Fibroblast of mammary gland (primary cell): ENCODE measurements at regions not wholly inside any gene's neighbourhood (a gene's known extent, or its start where the extent isn't known, plus 50 kb on each side); places are given as distances from the start of the nearest gene placed in this dataset.

Source experiments
- DNase-seq: peaks from one replicate; pipeline ENCODE4 v3.0.0-alpha.2; 2010; ENCODE audit warnings: low read depth
- H3K4me3 ChIP-seq: 2 replicates; pipeline ENCODE4 v1.5.1; 2011; ENCODE audit warnings: low read depth, mild to moderate bottlenecking, low read length, moderate library complexity; ENCODE audit not compliant: control insufficient read depth
- CTCF ChIP-seq: conservative IDR thresholded peaks from 2 replicates; pipeline ENCODE4 v1.5.1; 2011; ENCODE audit warnings: low read depth, low read length, inconsistent platforms; ENCODE audit not compliant: control insufficient read depth, insufficient read depth

DNA sequence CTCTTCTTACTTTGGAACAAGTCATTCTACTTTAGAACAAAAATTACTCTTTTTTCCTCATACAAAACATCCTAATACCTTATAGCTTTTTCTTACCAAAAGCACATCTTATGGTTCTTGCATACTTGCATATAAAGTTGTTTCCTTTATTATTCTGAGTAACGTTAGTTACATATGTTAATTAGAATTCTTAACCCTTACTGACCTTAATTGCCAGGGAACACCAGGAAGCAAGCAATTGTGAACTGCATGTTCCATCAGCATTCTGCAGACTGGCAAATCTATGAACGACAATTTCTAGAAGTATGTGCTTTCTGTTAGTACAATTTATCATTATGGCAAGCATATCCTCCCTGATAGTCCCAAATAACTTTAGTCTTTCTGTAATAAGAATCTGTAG is 831.0 kb downstream of the C6orf118 start:
- no peak overlapping the region for H3K4me3 ChIP-seq
- DNase-seq: no peak
- no peak for TF ChIP-seq CTCF

DNA sequence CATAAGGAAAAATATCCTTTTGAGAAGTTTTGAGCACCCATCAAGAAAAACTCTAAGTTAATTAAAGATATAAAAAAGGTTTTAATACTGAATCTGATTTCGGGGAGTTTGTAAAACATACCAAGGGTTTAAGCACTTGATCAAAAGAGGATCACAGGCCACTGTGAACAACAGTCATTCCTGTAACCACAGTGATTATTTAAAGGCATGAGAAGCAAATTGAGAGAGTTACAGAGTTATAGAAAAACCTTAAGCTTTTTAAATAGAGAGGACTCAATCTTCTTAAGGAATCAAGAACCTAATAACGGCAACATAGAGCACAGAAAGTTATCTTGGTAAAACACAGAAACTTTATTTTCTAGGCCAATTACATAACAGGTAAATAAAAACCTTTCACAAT is 831.6 kb downstream of the C6orf118 start:
- no peak overlapping the region for H3K4me3 ChIP-seq
- no peak for TF ChIP-seq CTCF

GRCh38 chr6:164477101-164477500 is 832.3 kb downstream of the C6orf118 start:
- no peak for TF ChIP-seq CTCF
- H3K4me3 ChIP-seq: no peak overlapping the region

More for the DNA sequence above, 831.6 kb downstream of the C6orf118 start:
- DNase-seq: no peak

DNA sequence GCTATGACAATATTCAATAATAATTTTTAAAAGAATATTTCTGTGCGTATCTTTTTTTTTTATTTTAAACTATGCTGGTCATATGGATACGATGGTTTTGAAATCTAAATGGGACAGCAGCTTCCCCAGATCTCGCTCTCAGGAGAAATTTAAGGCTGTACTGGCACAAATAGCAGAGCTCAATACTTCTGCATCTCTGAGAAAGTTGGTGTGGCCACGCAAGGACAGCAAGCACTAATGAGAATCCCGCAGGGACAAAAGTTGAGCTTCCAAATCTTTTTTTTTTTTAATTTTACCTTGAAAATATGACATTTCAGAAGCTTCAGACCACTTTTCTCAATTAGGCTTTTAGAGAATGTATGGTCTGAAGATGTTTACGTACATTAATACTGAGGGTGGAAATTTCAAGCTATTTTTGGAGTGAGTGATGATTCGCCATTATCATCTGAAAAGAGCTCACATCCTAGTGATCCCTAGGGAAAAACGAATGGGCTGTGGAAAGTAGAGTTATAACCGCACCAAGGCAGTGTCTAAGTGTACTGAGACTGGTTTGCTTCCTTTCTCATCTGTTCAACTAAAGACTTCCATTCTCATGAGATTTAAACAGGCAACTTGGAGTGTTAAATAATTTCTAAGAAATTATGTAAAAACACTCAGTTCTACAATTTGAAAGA is 840.0 kb downstream of the C6orf118 start:
- no peak overlapping the region for H3K4me3 ChIP-seq
- TF ChIP-seq CTCF: no peak
- no peak for DNase-seq

More at GRCh38 chr6:164477101-164477500, 832.3 kb downstream of the C6orf118 start:
- DNase-seq: no peak

GRCh38 chr6:164455835-164456234 is 853.6 kb downstream of the C6orf118 start:
- H3K4me3 ChIP-seq: no peak overlapping the region
- TF ChIP-seq CTCF: no peak
- no peak for DNase-seq

GRCh38 chr6:164453835-164454234 is 855.6 kb downstream of the C6orf118 start:
- H3K4me3 ChIP-seq: no peak overlapping the region
- TF ChIP-seq CTCF: no peak
- no peak for DNase-seq

- H3K4me3 ChIP-seq: no peak overlapping the region
- DNase-seq: no peak
- no peak for TF ChIP-seq CTCF
Observed at GRCh38 chr6:164442572-164442971, 866.8 kb downstream of the C6orf118 start.
